Panc1 (cell line): ENCODE measurements at regions not wholly inside any gene's neighbourhood (a gene's known extent, or its start where the extent isn't known, plus 50 kb on each side); places are given as distances from the start of the nearest gene placed in this dataset.

ENCODE experiments used
- ATAC-seq: fragments of 200-7000 bp; cut with Tn5 transposase; 2 replicates; pipeline ENCODE4 v1.9.1; 2020; ENCODE audit warnings: mild to moderate bottlenecking, moderate library complexity
- BruUV-seq: library from RNA; stranded (reverse); fragments of 400-500 nt; replicated peaks from 2 replicates; lab custom pipeline; 2021; lab: Mats Ljungman, UMichigan
- CTCF ChIA-PET: fragments of 300-600 bp; sonication (Branson Sonifier 250); formaldehyde crosslinking; loops from one replicate; lab custom pipeline; 2022; ENCODE audit warnings: antibody characterized with exemption; lab: Charles Lee
- POLR2A ChIA-PET: fragments of 300-600 bp; sonication (Branson Sonifier 250); formaldehyde crosslinking; loops from one replicate; lab custom pipeline; 2022; ENCODE audit warnings: antibody characterized with exemption; lab: Charles Lee
- DNase-seq: peaks from one replicate; pipeline ENCODE4 v3.0.0-alpha.2; 2010; ENCODE audit warnings: low read depth, low spot score
- H3K27ac ChIP-seq: 2 replicates; pipeline ENCODE4 v1.5.1; 2011; ENCODE audit warnings: mild to moderate bottlenecking, low read length, inconsistent platforms
- H3K27me3 ChIP-seq: fragments of 200-500 bp; sonication (Bioruptor generic); 2 replicates; pipeline ENCODE4 v1.6.0; 2014; ENCODE audit warnings: low read length, inconsistent platforms; ENCODE audit not compliant: control insufficient read depth, insufficient read depth
- H3K36me3 ChIP-seq: fragments of 200-500 bp; sonication (Bioruptor generic); 2 replicates; pipeline ENCODE4 v1.5.1; 2014; ENCODE audit warnings: inconsistent platforms, mild to moderate bottlenecking, low read length, moderate library complexity; ENCODE audit not compliant: control insufficient read depth, insufficient read depth
- H3K4me1 ChIP-seq: 2 replicates; pipeline ENCODE4 v1.5.1; 2011; ENCODE audit warnings: inconsistent platforms, mild to moderate bottlenecking, low read length, moderate library complexity; ENCODE audit not compliant: control insufficient read depth, insufficient read depth
- H3K4me3 ChIP-seq, 2 experiments: 2 replicates each; pipeline ENCODE4 v1.5.1; 2011 to 2012; ENCODE audit warnings: low read depth in 2 of 2, low read length in 2 of 2, mild to moderate bottlenecking in 2 of 2, inconsistent platforms in 1 of 2, moderate library complexity in 1 of 2
- H3K9me3 ChIP-seq: fragments of 200-500 bp; sonication (Bioruptor generic); 2 replicates; pipeline ENCODE4 v1.5.1; 2014; ENCODE audit warnings: low read depth, mild to moderate bottlenecking, inconsistent platforms, low read length, moderate library complexity; ENCODE audit not compliant: control insufficient read depth, insufficient read depth
- POLR2AphosphoS5 ChIP-seq: IDR thresholded peaks from 2 replicates; pipeline ENCODE4 v1.6.1; 2012; ENCODE audit warnings: mild to moderate bottlenecking, low read depth, low read length, moderate library complexity
- SIN3A ChIP-seq: IDR thresholded peaks from 2 replicates; pipeline ENCODE4 v1.6.1; 2012; ENCODE audit warnings: low read depth, mild to moderate bottlenecking, low read length, moderate library complexity, borderline replicate concordance; ENCODE audit not compliant: insufficient read depth
- TCF7L2 ChIP-seq: IDR thresholded peaks from 2 replicates; pipeline ENCODE4 v1.6.1; 2011; ENCODE audit warnings: mild to moderate bottlenecking, low read depth, low read length, inconsistent platforms
- in situ Hi-C: cut with HindIII; loops from 2 replicates; pipeline ENCODE4 v1.10.0; 2016; ENCODE audit warnings: low sequenced_read_pairs, low pct_unique_long_range_greater_than_20kb
- intact Hi-C: fragments of 100-400 bp; cut with micrococcal nuclease; formaldehyde crosslinking; loops from one replicate; pipeline ENCODE4 v1.10.0; 2022; ENCODE audit not compliant: unreplicated experiment
- TF ChIP-seq, protein P1 (sequence below), 2 experiments: IDR thresholded peaks; 2 replicates each; pipeline ENCODE4 v1.6.1; 2011 to 2012; ENCODE audit warnings: low read depth in 2 of 2, control low read depth in 1 of 2, low read length in 1 of 2, mild to moderate bottlenecking in 1 of 2, moderate library complexity in 1 of 2; ENCODE audit not compliant: insufficient read depth in 1 of 2
- TF ChIP-seq, protein P2 (sequence below): fragments of 450-650 bp; IDR thresholded peaks from 2 replicates; pipeline ENCODE4 v1.5.1; 2017; ENCODE audit warnings: mild to moderate bottlenecking

DNA sequence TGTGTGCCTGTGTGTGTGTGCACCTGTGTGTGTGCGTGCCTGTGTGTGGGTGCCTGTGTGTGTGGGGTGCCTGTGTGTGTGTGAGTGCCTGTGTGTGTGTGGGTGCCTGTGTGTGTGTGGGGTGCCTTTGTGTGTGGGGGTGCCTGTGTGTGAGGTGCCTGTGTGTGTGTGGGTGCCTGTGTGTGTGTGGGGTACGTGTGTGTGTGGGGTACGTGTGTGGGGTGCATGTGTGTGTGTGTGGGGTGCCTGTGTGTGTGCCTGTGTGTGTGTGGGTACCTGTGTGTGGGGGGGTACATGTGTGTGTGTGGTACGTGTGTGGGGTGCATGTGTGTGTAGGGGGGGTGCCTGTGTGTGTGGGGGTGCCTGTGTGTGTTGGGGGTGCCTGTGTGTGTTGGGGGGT is 73.4 kb upstream of the HGFAC start:
- in situ Hi-C loops = no loop called here
- no peak overlapping the region for H3K4me3 ChIP-seq
- ATAC-seq = no peak
- CTCF ChIA-PET = interaction anchor here (0.7 kb wide), 1 partner anchor 76 kb away, joined by 3 read pairs; no protein-coding TSS in a partner anchor
- BruUV-seq = no TSS peak
- no peak overlapping the region for H3K27ac ChIP-seq
- intact Hi-C loops = no loop called here
- H3K9me3 ChIP-seq = no peaks in the 10 kb centered on the region
- no peaks in the 10 kb centered on the region for H3K27me3 ChIP-seq
- H3K4me1 ChIP-seq = no peaks in the 10 kb centered on the region; the same call in 1 of the 2 replicates
- H3K36me3 ChIP-seq = no peaks in the 10 kb centered on the region
- TF ChIP-seq, protein P1, sequence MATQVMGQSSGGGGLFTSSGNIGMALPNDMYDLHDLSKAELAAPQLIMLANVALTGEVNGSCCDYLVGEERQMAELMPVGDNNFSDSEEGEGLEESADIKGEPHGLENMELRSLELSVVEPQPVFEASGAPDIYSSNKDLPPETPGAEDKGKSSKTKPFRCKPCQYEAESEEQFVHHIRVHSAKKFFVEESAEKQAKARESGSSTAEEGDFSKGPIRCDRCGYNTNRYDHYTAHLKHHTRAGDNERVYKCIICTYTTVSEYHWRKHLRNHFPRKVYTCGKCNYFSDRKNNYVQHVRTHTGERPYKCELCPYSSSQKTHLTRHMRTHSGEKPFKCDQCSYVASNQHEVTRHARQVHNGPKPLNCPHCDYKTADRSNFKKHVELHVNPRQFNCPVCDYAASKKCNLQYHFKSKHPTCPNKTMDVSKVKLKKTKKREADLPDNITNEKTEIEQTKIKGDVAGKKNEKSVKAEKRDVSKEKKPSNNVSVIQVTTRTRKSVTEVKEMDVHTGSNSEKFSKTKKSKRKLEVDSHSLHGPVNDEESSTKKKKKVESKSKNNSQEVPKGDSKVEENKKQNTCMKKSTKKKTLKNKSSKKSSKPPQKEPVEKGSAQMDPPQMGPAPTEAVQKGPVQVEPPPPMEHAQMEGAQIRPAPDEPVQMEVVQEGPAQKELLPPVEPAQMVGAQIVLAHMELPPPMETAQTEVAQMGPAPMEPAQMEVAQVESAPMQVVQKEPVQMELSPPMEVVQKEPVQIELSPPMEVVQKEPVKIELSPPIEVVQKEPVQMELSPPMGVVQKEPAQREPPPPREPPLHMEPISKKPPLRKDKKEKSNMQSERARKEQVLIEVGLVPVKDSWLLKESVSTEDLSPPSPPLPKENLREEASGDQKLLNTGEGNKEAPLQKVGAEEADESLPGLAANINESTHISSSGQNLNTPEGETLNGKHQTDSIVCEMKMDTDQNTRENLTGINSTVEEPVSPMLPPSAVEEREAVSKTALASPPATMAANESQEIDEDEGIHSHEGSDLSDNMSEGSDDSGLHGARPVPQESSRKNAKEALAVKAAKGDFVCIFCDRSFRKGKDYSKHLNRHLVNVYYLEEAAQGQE (IDR thresholded peaks at IDR 0.05; ENCODE audit: insufficient read depth in 1 of 2, low read depth in 2 of 2, low read length in 1 of 2) = no peak
- DNase-seq = no peak
- POLR2A ChIA-PET = no interaction called here

DNA sequence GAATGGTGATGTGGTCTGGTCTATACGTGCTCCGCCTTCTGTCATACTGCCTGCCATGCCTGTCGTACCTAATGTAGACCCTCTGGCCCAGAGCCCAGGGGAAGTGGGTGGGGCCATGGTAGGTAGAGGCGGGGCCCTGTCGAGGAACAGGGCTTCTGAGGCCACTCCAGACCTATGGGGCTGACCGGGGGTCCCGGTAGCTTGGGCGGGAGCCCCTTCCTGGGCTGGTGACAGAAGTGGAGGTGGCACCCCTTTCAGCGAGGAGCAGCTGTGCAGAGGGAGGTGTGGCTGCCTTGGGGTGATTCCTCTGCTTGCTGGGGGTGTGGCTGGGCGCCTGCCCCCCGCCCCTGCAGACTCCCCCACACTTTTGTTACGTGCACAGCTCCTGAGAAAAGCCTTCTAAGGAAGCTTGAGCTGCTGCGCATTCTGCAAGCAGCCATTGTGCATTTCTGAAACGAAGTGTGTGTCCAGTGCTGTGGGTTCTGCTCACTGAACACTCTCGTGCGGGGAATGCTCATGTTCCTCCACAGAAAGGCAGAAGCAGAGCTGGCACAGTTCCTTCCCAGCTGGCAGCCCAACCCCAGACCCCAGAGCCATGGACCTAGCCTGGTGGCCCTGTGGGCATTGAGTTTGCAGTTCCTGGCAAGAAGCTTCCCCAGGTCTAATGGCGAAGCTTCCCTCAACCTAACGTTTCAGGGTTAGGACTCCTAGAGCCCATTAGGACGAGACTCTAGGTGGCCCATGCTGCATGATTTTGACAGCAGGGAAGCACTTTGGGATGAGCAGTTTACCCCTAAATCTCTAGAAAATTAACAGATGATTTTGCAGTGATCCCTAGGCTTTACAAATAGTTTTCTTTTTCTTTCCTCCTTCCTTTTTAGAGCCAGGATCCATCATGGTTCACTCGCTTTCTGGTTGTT is 72.7 kb upstream of the HGFAC start:
- intact Hi-C loops (no loop called here), in situ Hi-C loops (no loop called here)
- DNase-seq (no peak), ATAC-seq (no peak)
- no peaks in the 10 kb centered on the region for H3K36me3 ChIP-seq
- no peaks in the 10 kb centered on the region; the same call in 1 of the 2 replicates for H3K4me1 ChIP-seq
- H3K9me3 ChIP-seq = no peaks in the 10 kb centered on the region
- no peaks in the 10 kb centered on the region for H3K27me3 ChIP-seq
- H3K4me3 ChIP-seq = no peak overlapping the region; a peak in 1 of 4 replicates
- CTCF ChIA-PET = no interaction called here
- H3K27ac ChIP-seq = no peak overlapping the region
- TF ChIP-seq SIN3A = no peak
- TF ChIP-seq, protein P1 (IDR thresholded peaks at IDR 0.05; ENCODE audit: insufficient read depth in 1 of 2, low read depth in 2 of 2, low read length in 1 of 2) = no peak
- no peak for TF ChIP-seq POLR2AphosphoS5
- TF ChIP-seq TCF7L2 = no peak
- TF ChIP-seq, protein P2, sequence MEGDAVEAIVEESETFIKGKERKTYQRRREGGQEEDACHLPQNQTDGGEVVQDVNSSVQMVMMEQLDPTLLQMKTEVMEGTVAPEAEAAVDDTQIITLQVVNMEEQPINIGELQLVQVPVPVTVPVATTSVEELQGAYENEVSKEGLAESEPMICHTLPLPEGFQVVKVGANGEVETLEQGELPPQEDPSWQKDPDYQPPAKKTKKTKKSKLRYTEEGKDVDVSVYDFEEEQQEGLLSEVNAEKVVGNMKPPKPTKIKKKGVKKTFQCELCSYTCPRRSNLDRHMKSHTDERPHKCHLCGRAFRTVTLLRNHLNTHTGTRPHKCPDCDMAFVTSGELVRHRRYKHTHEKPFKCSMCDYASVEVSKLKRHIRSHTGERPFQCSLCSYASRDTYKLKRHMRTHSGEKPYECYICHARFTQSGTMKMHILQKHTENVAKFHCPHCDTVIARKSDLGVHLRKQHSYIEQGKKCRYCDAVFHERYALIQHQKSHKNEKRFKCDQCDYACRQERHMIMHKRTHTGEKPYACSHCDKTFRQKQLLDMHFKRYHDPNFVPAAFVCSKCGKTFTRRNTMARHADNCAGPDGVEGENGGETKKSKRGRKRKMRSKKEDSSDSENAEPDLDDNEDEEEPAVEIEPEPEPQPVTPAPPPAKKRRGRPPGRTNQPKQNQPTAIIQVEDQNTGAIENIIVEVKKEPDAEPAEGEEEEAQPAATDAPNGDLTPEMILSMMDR = no peak
- POLR2A ChIA-PET = no interaction called here
- BruUV-seq = no TSS peak
